HEK293 (cell line): ENCODE measurements at regions not wholly inside any gene's neighbourhood (a gene's known extent, or its start where the extent isn't known, plus 50 kb on each side); places are given as distances from the start of the nearest gene placed in this dataset.

Experiments
- CTCF ChIP-seq: fragments of 450-650 bp; formaldehyde crosslinking; IDR thresholded peaks from 2 replicates; pipeline ENCODE4 v1.5.1; 2016; ENCODE audit warnings: missing biosample characterization, missing genetic modification characterization
- PATZ1 ChIP-seq: fragments of 450-650 bp; formaldehyde crosslinking; IDR thresholded peaks from 2 replicates; pipeline ENCODE4 v1.5.1; 2016; ENCODE audit warnings: missing biosample characterization, missing genetic modification characterization
- ZNF146 ChIP-seq: fragments of 450-650 bp; formaldehyde crosslinking; IDR thresholded peaks from 2 replicates; pipeline ENCODE4 v1.5.1; 2016; ENCODE audit warnings: missing biosample characterization, missing genetic modification characterization
- ZNF501 ChIP-seq: fragments of 450-650 bp; formaldehyde crosslinking; IDR thresholded peaks from 2 replicates; pipeline ENCODE4 v1.5.1; 2016; ENCODE audit warnings: missing biosample characterization, missing genetic modification characterization
- ZNF792 ChIP-seq: fragments of 450-650 bp; formaldehyde crosslinking; IDR thresholded peaks from 2 replicates; pipeline ENCODE4 v1.5.1; 2016; ENCODE audit warnings: missing biosample characterization, missing genetic modification characterization
- TF ChIP-seq, protein P1 (sequence below): fragments of 450-650 bp; formaldehyde crosslinking; IDR thresholded peaks from 2 replicates; pipeline ENCODE4 v1.5.1; 2016; ENCODE audit warnings: missing biosample characterization, missing genetic modification characterization

- TF ChIP-seq, protein P1, sequence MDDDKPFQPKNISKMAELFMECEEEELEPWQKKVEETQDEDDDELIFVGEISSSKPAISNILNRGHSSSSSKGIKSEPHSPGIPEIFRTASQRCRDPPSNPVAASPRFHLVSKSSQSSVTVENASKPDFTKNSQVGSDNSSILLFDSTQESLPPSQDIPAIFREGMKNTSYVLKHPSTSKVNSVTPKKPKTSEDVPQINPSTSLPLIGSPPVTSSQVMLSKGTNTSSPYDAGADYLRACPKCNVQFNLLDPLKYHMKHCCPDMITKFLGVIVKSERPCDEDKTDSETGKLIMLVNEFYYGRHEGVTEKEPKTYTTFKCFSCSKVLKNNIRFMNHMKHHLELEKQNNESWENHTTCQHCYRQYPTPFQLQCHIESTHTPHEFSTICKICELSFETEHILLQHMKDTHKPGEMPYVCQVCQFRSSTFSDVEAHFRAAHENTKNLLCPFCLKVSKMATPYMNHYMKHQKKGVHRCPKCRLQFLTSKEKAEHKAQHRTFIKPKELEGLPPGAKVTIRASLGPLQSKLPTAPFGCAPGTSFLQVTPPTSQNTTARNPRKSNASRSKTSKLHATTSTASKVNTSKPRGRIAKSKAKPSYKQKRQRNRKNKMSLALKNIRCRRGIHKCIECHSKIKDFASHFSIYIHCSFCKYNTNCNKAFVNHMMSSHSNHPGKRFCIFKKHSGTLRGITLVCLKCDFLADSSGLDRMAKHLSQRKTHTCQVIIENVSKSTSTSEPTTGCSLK (tag by site-specific recombination): no peak
- no peak for TF ChIP-seq ZNF146
- TF ChIP-seq ZNF501 (tag by site-specific recombination): no peak
- TF ChIP-seq PATZ1 (tag by site-specific recombination): no peak
- 0 out of 2 replicates have a peak, but pooled peaks have one; percentile 8 for TF ChIP-seq CTCF (tag by site-specific recombination)
- TF ChIP-seq ZNF792: no peak
Observed at GRCh38 chr7:12490107-12490688, 80.3 kb upstream of the SCIN start.
